Tibial artery (tissue), 4 donors: ENCODE measurements at regions not wholly inside any gene's neighbourhood (a gene's known extent, or its start where the extent isn't known, plus 50 kb on each side); places are given as distances from the start of the nearest gene placed in this dataset.

Experiments used
- DNase-seq, 2 donors: peaks; one replicate each; pipeline ENCODE4 v3.0.0-alpha.2; 2019
- H3K27ac ChIP-seq, 2 donors: fragments of 200-600 bp; sonication (generic) in 1 of 2; 1 replicate in 1 of 2; 2 replicates in 1 of 2; pipeline ENCODE4 v1.5.1; 2018 to 2019; ENCODE audit warnings: mild to moderate bottlenecking in 1 of 2
- H3K27me3 ChIP-seq, 2 donors: fragments of 200-600 bp; sonication (generic) in 1 of 2; one replicate each; pipeline versions ENCODE4 v1.5.1 to v1.6.0; 2016 to 2019
- H3K36me3 ChIP-seq, 3 donors: fragments of 200-600 bp; sonication (generic) in 2 of 3; one replicate each; pipeline ENCODE4 v1.5.1; 2016 to 2019; ENCODE audit warnings: mild to moderate bottlenecking in 2 of 3
- H3K4me1 ChIP-seq, 4 donors: fragments of 200-600 bp; sonication (generic) in 2 of 4; 1 replicate in 3 of 4; 2 replicates in 1 of 4; pipeline ENCODE4 v1.5.1; 2016 to 2019
- H3K4me3 ChIP-seq, 2 donors: fragments of 200-600 bp; sonication (generic) in 1 of 2; 1 replicate in 1 of 2; 2 replicates in 1 of 2; pipeline ENCODE4 v1.5.1; 2018 to 2019; ENCODE audit warnings: mild to moderate bottlenecking in 2 of 2
- H3K9me3 ChIP-seq, 3 donors: fragments of 200-600 bp; sonication (generic) in 1 of 3; one replicate each; pipeline ENCODE4 v1.5.1; 2016 to 2019
- CTCF ChIP-seq, 2 experiments: fragments of 200-600 bp in 1 of 2; fragments of 450-650 bp in 1 of 2; IDR thresholded peaks; one replicate each; pipeline ENCODE4 v1.5.1; 2017 to 2019; ENCODE audit warnings: antibody characterized with exemption in 2 of 2, mild to moderate bottlenecking in 1 of 2, moderate library complexity in 1 of 2
- intact Hi-C: fragments of 100-400 bp; cut with DNase I; formaldehyde crosslinking; loops from one replicate; pipeline ENCODE4 v1.15.0; 2023; ENCODE audit warnings: low total_unique reads

GRCh38 chr11:131253656-131254151 lies 116.7 kb upstream of the NTM start:
- Histone ChIP-seq H3K27me3 (peaks cover 0 to 2% of the 10 kb centered on the region in 2 donors), H3K27ac (no peak overlapping the region), H3K4me1 (no peaks in the 10 kb centered on the region), H3K4me3 (no peak overlapping the region), H3K9me3 (no peaks in the 10 kb centered on the region), H3K36me3 (no peaks in the 10 kb centered on the region)
- intact Hi-C loops = no loop called here
- TF ChIP-seq CTCF (IDR thresholded peaks at IDR 0.05) = no peak
- no peak for DNase-seq

- intact Hi-C loops = no loop called here
- H3K27ac ChIP-seq = no peak overlapping the region
- DNase-seq = no peak
Observed at GRCh38 chr11:131254254-131254653, 116.2 kb upstream of the NTM start.

GRCh38 chr11:131274233-131274632 lies 96.2 kb upstream of the NTM start:
- no peaks in the 10 kb centered on the region for H3K9me3 ChIP-seq
- no peak overlapping the region for H3K27ac ChIP-seq
- H3K27me3 ChIP-seq = no peaks in the 10 kb centered on the region
- no peaks in the 10 kb centered on the region for H3K36me3 ChIP-seq
- H3K4me1 ChIP-seq = no peaks in the 10 kb centered on the region
- TF ChIP-seq CTCF (IDR thresholded peaks at IDR 0.05) = no peak
- H3K4me3 ChIP-seq = no peak overlapping the region
- DNase-seq = no peak
- intact Hi-C loops = no loop called here

More at GRCh38 chr11:131254254-131254653, 116.2 kb upstream of the NTM start:
- no peak for TF ChIP-seq CTCF (IDR thresholded peaks at IDR 0.05)
- no peaks in the 10 kb centered on the region for H3K9me3 ChIP-seq
- no peak overlapping the region for H3K4me3 ChIP-seq
- H3K27me3 ChIP-seq = no peaks in the 10 kb centered on the region
- no peaks in the 10 kb centered on the region for H3K36me3 ChIP-seq
- H3K4me1 ChIP-seq = no peaks in the 10 kb centered on the region

GRCh38 chr11:131275580-131275979 lies 94.8 kb upstream of the NTM start:
- intact Hi-C loops = no loop called here
- Histone ChIP-seq H3K4me3 (no peak overlapping the region), H3K36me3 (no peaks in the 10 kb centered on the region), H3K9me3 (no peaks in the 10 kb centered on the region), H3K4me1 (no peaks in the 10 kb centered on the region), H3K27me3 (no peaks in the 10 kb centered on the region), H3K27ac (no peak overlapping the region)
- DNase-seq = no peak
- TF ChIP-seq CTCF (IDR thresholded peaks at IDR 0.05) = no peak

GRCh38 chr11:131278472-131278871 lies 91.9 kb upstream of the NTM start:
- intact Hi-C loops = no loop called here
- H3K27ac ChIP-seq = no peak overlapping the region
- no peak for TF ChIP-seq CTCF (IDR thresholded peaks at IDR 0.05)

More at GRCh38 chr11:131278472-131278871, 91.9 kb upstream of the NTM start:
- H3K4me3 ChIP-seq = no peak overlapping the region
- H3K4me1 ChIP-seq = no peaks in the 10 kb centered on the region
- no peaks in the 10 kb centered on the region for H3K36me3 ChIP-seq
- DNase-seq = no peak
- H3K9me3 ChIP-seq = no peaks in the 10 kb centered on the region
- no peaks in the 10 kb centered on the region for H3K27me3 ChIP-seq
